Sciatic nerve (tissue), 1 donor: ENCODE measurements at regions not wholly inside any gene's neighbourhood (a gene's known extent, or its start where the extent isn't known, plus 50 kb on each side); places are given as distances from the start of the nearest gene placed in this dataset. TPM values are rescaled to one million over a fixed set of nuclear protein-coding genes. Genes with fewer than 3 reads are reported as not detected.

ENCODE experiments used
- microRNA-seq: library from miRNA; unstranded; fragments of <30 nt; microRNA quantifications from one replicate; pipeline ENCODE4 v1.2.0, GENCODE V29; 2020
- donor health status: DM: no; HTN: no; CAD: no.

Small RNA genes lying in the stretch of these regions (microRNA-seq; reads per million reads assigned to microRNA genes)
- gene MIR888: 1.1 reads per million
- not detected for gene MIR890
- not detected for gene MIR891A
- not detected for gene MIR891B
- not detected for gene MIR892A
- gene MIR892B: not detected
- gene MIR892C: not detected
